Loucy (cell line): ENCODE measurements at regions not wholly inside any gene's neighbourhood (a gene's known extent, or its start where the extent isn't known, plus 50 kb on each side); places are given as distances from the start of the nearest gene placed in this dataset.

Experiments used
- EZH2phosphoT487 ChIP-seq: fragments of 200-600 bp; IDR thresholded peaks from 2 replicates; pipeline ENCODE4 v1.6.1; 2018; ENCODE audit warnings: antibody characterized with exemption, mild to moderate bottlenecking, moderate library complexity, borderline replicate concordance
- TF ChIP-seq, protein P1 (sequence below): fragments of 200-600 bp; sonication (generic); conservative IDR thresholded peaks from 2 replicates; pipeline ENCODE4 v1.5.1; 2014; ENCODE audit warnings: mild to moderate bottlenecking, antibody characterized with exemption, low read length

DNA sequence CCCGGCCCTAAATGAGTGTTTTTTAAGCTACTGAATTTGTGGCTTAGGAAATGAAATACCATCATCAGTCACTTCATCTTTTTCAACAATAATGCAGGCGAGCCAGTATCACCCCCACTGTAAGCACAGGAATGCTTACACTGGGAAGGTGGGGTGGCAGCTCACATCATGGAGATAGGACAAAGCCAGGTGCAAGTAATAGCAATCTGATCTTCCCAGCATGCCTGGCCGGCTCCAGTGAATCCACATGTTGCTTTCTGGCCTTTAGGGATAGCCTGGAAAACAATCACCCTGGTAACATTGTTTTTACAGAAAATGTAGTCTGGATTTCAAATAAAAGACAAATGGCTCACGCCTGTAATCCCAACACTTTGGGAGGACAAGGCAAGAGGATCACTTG, 140.9 kb upstream of the SOD1 start:
- TF ChIP-seq, protein P1, sequence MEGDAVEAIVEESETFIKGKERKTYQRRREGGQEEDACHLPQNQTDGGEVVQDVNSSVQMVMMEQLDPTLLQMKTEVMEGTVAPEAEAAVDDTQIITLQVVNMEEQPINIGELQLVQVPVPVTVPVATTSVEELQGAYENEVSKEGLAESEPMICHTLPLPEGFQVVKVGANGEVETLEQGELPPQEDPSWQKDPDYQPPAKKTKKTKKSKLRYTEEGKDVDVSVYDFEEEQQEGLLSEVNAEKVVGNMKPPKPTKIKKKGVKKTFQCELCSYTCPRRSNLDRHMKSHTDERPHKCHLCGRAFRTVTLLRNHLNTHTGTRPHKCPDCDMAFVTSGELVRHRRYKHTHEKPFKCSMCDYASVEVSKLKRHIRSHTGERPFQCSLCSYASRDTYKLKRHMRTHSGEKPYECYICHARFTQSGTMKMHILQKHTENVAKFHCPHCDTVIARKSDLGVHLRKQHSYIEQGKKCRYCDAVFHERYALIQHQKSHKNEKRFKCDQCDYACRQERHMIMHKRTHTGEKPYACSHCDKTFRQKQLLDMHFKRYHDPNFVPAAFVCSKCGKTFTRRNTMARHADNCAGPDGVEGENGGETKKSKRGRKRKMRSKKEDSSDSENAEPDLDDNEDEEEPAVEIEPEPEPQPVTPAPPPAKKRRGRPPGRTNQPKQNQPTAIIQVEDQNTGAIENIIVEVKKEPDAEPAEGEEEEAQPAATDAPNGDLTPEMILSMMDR, result no peak
- no peak for TF ChIP-seq EZH2phosphoT487
